ENCODE measurements at regions not wholly inside any gene's neighbourhood (a gene's known extent, or its start where the extent isn't known, plus 50 kb on each side); places are given as distances from the start of the nearest gene placed in this dataset.

DNA sequence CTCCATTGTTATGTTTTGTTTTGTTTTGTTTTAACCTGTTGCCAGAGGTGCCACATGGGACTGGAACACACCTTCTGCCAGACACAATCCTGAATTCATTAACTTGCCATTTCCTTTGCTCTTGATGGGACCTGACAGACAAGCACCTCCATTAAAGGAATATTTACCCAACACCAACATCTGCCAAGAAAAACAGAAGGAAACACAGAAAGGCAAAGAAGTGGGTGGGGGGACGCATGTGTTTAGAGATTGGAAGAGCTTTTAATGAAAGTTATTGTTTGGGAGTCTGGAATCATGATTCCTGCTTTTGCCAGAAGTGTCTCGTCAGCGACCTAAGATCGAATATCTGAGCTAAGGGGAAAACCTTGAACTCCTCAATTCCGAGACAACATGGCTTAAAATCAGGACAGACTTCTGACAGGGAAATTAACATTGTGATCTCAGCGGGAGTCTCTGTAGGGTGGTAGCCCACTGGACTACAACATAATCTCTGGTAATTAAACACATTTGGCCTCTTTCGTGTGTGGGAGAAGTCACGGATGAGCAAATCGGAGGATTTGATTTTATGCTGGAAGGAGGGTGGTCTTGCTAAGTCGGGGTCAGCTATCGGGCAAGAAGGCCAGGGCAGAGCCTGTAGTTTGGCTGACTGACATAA is 210.4 kb upstream of the FAR2 start:
- TF ChIP-seq ZBTB17 (tag by site-specific recombination; IDR thresholded peaks at IDR 0.05) (no peak), ZNF114 (tag by site-specific recombination; IDR thresholded peaks at IDR 0.05) (no peak), REPIN1 (tag by site-specific recombination; IDR thresholded peaks at IDR 0.05; ENCODE audit: low read depth) (no peak), ZNF175 (tag by site-specific recombination; IDR thresholded peaks at IDR 0.05) (no peak), YY1 (tag by site-specific recombination; IDR thresholded peaks at IDR 0.05) (no peak)
- TF ChIP-seq, protein P1, sequence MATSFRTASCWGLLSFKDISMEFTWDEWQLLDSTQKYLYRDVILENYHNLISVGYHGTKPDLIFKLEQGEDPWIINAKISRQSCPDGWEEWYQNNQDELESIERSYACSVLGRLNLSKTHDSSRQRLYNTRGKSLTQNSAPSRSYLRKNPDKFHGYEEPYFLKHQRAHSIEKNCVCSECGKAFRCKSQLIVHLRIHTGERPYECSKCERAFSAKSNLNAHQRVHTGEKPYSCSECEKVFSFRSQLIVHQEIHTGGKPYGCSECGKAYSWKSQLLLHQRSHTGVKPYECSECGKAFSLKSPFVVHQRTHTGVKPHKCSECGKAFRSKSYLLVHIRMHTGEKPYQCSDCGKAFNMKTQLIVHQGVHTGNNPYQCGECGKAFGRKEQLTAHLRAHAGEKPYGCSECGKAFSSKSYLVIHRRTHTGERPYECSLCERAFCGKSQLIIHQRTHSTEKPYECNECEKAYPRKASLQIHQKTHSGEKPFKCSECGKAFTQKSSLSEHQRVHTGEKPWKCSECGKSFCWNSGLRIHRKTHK (tag by site-specific recombination; IDR thresholded peaks at IDR 0.05) = no peak
- TF ChIP-seq, protein P2, sequence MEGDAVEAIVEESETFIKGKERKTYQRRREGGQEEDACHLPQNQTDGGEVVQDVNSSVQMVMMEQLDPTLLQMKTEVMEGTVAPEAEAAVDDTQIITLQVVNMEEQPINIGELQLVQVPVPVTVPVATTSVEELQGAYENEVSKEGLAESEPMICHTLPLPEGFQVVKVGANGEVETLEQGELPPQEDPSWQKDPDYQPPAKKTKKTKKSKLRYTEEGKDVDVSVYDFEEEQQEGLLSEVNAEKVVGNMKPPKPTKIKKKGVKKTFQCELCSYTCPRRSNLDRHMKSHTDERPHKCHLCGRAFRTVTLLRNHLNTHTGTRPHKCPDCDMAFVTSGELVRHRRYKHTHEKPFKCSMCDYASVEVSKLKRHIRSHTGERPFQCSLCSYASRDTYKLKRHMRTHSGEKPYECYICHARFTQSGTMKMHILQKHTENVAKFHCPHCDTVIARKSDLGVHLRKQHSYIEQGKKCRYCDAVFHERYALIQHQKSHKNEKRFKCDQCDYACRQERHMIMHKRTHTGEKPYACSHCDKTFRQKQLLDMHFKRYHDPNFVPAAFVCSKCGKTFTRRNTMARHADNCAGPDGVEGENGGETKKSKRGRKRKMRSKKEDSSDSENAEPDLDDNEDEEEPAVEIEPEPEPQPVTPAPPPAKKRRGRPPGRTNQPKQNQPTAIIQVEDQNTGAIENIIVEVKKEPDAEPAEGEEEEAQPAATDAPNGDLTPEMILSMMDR (tag by site-specific recombination; IDR thresholded peaks at IDR 0.05) = no peak

Data from HEK293 (cell line).